AG09319 (cell line): ENCODE measurements at regions not wholly inside any gene's neighbourhood (a gene's known extent, or its start where the extent isn't known, plus 50 kb on each side); places are given as distances from the start of the nearest gene placed in this dataset.

Experiments
- DNase-seq: peaks from one replicate; pipeline ENCODE4 v3.0.0-alpha.2; 2010; ENCODE audit warnings: low read depth; ENCODE audit errors: extremely low read depth
- TF ChIP-seq, protein P1 (sequence below): IDR thresholded peaks from 2 replicates; pipeline ENCODE4 v1.5.1; 2011; ENCODE audit warnings: low read depth, mild to moderate bottlenecking, inconsistent platforms, low read length, moderate library complexity

DNA sequence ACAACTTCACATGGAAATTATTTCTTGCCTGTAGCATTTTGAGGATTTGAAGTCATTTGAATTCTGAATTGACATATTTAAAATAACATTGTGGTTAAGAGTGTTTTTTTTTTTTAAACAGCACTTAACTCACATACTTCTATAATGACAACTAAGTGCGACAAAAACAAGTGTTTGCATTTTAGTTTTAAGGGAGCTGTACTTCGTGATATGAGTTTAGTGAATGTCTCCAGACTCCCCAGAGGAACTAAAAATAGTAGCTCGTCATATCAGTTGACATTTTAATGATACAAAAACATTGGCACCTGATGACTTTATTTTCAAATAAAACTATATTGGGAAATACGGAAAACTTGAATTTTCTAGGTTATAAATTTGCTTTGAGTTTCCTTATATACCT lies 389.6 kb upstream of the MON1B start:
- DNase-seq, result no peak
- TF ChIP-seq, protein P1, sequence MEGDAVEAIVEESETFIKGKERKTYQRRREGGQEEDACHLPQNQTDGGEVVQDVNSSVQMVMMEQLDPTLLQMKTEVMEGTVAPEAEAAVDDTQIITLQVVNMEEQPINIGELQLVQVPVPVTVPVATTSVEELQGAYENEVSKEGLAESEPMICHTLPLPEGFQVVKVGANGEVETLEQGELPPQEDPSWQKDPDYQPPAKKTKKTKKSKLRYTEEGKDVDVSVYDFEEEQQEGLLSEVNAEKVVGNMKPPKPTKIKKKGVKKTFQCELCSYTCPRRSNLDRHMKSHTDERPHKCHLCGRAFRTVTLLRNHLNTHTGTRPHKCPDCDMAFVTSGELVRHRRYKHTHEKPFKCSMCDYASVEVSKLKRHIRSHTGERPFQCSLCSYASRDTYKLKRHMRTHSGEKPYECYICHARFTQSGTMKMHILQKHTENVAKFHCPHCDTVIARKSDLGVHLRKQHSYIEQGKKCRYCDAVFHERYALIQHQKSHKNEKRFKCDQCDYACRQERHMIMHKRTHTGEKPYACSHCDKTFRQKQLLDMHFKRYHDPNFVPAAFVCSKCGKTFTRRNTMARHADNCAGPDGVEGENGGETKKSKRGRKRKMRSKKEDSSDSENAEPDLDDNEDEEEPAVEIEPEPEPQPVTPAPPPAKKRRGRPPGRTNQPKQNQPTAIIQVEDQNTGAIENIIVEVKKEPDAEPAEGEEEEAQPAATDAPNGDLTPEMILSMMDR, result no peak

DNA sequence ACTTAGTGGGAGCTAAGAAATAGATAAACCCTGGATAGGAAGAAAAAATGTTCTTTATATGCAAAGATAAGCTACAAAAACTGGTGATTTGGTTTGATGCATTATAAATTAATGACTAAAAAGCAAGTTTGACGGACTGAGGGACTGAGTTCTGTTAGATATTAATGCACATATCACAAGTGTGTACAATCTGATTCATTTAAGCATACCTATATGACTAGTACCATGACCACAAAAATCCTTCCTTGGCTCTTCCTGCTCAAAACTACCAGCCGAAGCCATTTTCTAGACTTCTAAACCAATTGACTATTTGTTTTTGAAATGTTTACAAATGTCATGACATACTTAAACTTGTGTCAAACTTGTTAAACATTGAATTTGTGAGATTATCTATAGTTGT lies 374.5 kb upstream of the MON1B start:
- DNase-seq, result no peak
- TF ChIP-seq, protein P1, result no peak

DNA sequence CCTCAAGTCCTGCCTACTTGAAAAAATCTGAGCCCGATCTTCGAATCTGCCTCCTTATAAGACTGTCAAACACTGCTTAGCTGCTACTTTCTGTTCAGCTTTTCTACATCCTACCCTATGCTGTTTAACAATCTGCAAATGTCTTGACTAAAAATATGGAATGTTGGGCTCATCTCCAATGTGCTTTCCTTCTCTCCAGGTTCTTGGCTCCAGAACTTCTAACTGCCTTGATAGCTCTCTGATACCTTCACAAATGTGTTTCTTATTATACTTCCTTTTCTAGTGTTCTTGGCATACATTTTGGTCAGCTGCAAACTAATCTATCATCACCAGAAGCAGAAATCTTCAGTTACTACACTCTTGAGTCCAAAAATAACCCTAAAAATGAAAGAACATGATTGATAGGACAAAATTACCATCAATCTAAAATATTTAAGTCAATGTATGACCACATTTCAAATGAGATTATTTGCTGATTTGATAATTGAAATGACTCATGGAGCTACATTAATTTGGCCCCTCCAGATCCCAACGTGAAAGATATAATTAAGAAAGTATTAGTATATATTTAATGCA lies 372.3 kb upstream of the MON1B start:
- DNase-seq, result no peak
- TF ChIP-seq, protein P1, result no peak

DNA sequence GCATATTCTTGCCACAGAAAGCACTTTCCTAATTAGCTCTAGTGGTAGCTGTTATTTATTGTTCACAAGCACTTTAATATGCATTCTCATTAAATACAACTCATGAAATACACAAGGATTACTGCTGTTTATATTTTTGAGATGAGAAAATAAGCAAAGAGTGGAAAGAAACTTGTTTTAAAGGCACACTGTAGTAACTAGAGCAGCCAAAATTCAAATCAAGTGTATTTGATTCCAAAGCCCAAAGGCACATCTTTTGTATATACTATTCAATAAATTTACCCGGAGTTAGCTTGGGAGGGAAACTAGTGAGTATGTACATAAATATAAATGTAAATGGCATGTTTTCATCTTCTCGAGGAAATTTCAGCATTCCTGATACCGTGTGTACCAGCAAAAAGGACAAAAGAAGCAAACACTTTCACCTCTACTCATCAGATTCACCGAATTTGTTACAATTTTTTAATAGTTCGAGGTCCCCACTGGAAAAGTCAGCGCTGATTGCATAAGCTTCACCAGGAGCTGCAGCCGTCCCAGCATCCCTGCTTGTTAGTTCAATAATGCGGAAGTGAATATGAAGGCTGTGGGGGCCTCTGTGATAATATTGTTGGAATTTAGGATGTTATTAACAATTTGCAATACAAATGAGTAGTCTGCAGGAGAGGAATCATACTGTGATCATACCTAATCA lies 371.6 kb upstream of the MON1B start:
- DNase-seq, result no peak
- TF ChIP-seq, protein P1, result no peak

DNA sequence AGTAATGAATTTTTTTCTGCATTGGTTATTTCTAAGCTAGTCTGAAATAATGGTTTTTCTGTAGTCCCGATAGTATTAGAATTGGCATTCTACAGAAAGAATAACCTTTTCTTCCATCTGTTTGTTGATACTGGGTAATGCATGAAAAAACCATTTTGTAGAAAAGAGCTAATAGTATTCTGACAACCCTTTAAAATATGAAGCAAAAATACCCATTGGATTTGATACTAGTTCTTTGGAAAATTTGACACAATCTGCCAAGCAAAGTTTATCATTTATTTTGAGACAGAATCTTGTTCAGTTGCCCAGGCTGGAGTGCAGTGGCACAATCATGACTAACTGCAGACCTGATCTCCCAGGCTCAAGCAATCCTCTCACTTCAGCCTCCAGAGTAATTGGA lies 366.8 kb upstream of the MON1B start:
- no peak for DNase-seq
- TF ChIP-seq, protein P1, result no peak

DNA sequence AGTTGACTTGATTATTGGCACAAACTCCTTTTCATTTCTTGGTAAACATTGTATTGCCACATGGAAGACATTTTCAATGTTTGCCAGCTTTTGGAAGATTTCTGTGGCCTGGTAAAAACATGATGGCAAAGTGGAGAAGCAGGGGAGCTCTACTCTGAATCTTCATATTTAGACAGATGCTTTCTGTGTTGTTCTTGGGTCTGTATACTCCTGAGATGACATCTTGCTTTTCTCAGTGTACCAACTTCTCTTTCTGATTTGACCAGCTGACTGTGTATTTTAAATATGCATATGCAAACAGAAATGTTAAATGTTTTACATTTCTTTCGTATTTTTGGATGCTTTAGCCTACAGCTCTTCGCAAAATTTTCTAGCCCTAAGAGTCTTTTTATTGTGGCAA lies 366.2 kb upstream of the MON1B start:
- no peak for DNase-seq
- TF ChIP-seq, protein P1, result no peak

DNA sequence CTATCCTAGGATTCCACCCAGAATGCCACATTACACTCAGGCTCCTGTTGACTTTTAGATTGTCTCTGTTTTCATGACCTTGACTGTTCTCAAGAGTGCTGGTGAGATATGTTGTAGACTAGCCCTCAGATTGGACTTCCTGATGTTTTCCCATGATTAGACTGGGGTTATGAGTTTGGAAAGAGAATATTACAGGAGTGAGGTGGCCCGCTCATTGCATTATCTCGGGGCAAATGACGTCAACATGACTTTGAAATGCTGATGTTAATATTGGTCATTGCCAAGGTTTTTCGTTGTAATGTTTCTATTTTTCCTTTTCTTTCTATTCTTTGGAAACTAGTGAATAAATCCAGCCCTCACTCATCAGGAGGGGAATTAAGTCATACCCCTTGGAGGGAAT lies 355.7 kb upstream of the MON1B start:
- DNase-seq, result no peak
- TF ChIP-seq, protein P1, result no peak
